WTC11 (cell line): ENCODE measurements at regions not wholly inside any gene's neighbourhood (a gene's known extent, or its start where the extent isn't known, plus 50 kb on each side); places are given as distances from the start of the nearest gene placed in this dataset.

Source experiments
- ATAC-seq: fragments of 200-7000 bp; cut with Tn5 transposase; 2 replicates; pipeline ENCODE4 v1.10.0; 2021; ENCODE audit warnings: mild to moderate bottlenecking, moderate library complexity
- CTCF ChIA-PET: fragments of 300-600 bp; sonication (Branson Sonifier 250); formaldehyde crosslinking; loops from one replicate; lab custom pipeline; 2021; ENCODE audit warnings: antibody characterized with exemption; lab: Charles Lee
- POLR2A ChIA-PET: fragments of 350-600 bp; sonication (Branson Sonifier 250); formaldehyde crosslinking; loops from one replicate; lab custom pipeline; 2021; ENCODE audit warnings: antibody characterized with exemption; lab: Charles Lee
- DNase-seq: peaks from one replicate; pipeline ENCODE4 v3.0.0; 2021; ENCODE audit warnings: low spot score
- H3K27ac Mint-ChIP-seq: 2 replicates; pipeline ENCODE4 v1.8.0; 2021; ENCODE audit warnings: mixed read lengths
- H3K27me3 Mint-ChIP-seq: 2 replicates; pipeline ENCODE4 v1.8.0; 2021; ENCODE audit warnings: low read depth, mild to moderate bottlenecking, moderate library complexity, mixed read lengths
- H3K36me3 Mint-ChIP-seq: 2 replicates; pipeline ENCODE4 v1.8.0; 2021; ENCODE audit warnings: mixed read lengths
- H3K4me1 Mint-ChIP-seq: 2 replicates; pipeline ENCODE4 v1.8.0; 2022; ENCODE audit warnings: mixed read lengths
- H3K4me3 Mint-ChIP-seq: 2 replicates; pipeline ENCODE4 v1.8.0; 2021; ENCODE audit warnings: mild to moderate bottlenecking, moderate library complexity, mixed read lengths
- H3K9me3 Mint-ChIP-seq: 2 replicates; pipeline ENCODE4 v1.8.0; 2021; ENCODE audit warnings: mixed read lengths
- ATF1 ChIP-seq: sonication (generic); formaldehyde crosslinking; IDR thresholded peaks from 2 replicates; pipeline ENCODE4 v1.8.1; 2023; ENCODE audit warnings: mild to moderate bottlenecking, moderate library complexity, missing genetic modification reagents
- ETV6 ChIP-seq: sonication (generic); formaldehyde crosslinking; IDR thresholded peaks from 2 replicates; pipeline ENCODE4 v1.8.1; 2022; ENCODE audit warnings: mild to moderate bottlenecking, missing genetic modification reagents
- GABPB1 ChIP-seq: sonication (generic); formaldehyde crosslinking; IDR thresholded peaks from 2 replicates; pipeline ENCODE4 v1.8.1; 2023; ENCODE audit warnings: mild to moderate bottlenecking, missing genetic modification reagents
- HMGA2 ChIP-seq: fragments of 250-450 bp; sonication (Bioruptor Pico); IDR thresholded peaks from 2 replicates; pipeline ENCODE4 v1.4.0; 2021; ENCODE audit warnings: mild to moderate bottlenecking, moderate library complexity
- KAT7 ChIP-seq: sonication (generic); formaldehyde crosslinking; IDR thresholded peaks from 2 replicates; pipeline ENCODE4 v1.8.1; 2023; ENCODE audit warnings: missing genetic modification reagents, mild to moderate bottlenecking, borderline replicate concordance
- MYBL2 ChIP-seq: sonication (generic); formaldehyde crosslinking; IDR thresholded peaks from 2 replicates; pipeline ENCODE4 v1.8.1; 2023; ENCODE audit warnings: mild to moderate bottlenecking, moderate library complexity, missing genetic modification reagents
- NFE2L1 ChIP-seq: sonication (generic); formaldehyde crosslinking; IDR thresholded peaks from 2 replicates; pipeline ENCODE4 v1.8.1; 2023; ENCODE audit warnings: missing genetic modification reagents
- NFYB ChIP-seq: sonication (generic); formaldehyde crosslinking; conservative IDR thresholded peaks from 2 replicates; pipeline ENCODE4 v1.8.0; 2022; ENCODE audit warnings: low read depth, missing genetic modification reagents
- NR1H2 ChIP-seq: sonication (generic); formaldehyde crosslinking; IDR thresholded peaks from 2 replicates; pipeline ENCODE4 v1.9.0; 2021; ENCODE audit warnings: mild to moderate bottlenecking, moderate library complexity, missing genetic modification reagents
- NR3C1 ChIP-seq: sonication (generic); formaldehyde crosslinking; conservative IDR thresholded peaks from 2 replicates; pipeline ENCODE4 v1.8.1; 2023; ENCODE audit warnings: low read depth, mild to moderate bottlenecking, missing genetic modification reagents
- RELA ChIP-seq: sonication (generic); formaldehyde crosslinking; IDR thresholded peaks from 2 replicates; pipeline ENCODE4 v1.8.1; 2022; ENCODE audit warnings: missing genetic modification reagents, mild to moderate bottlenecking, borderline replicate concordance
- SMAD3 ChIP-seq: sonication (generic); formaldehyde crosslinking; IDR thresholded peaks from 2 replicates; pipeline ENCODE4 v1.8.0; 2022; ENCODE audit warnings: missing genetic modification reagents, mild to moderate bottlenecking, borderline replicate concordance
- SOX15 ChIP-seq: fragments of 250-450 bp; sonication (Bioruptor Pico); IDR thresholded peaks from 2 replicates; pipeline ENCODE4 v1.9.0; 2021; ENCODE audit warnings: mild to moderate bottlenecking
- TEAD1 ChIP-seq: sonication (generic); formaldehyde crosslinking; IDR thresholded peaks from 2 replicates; pipeline ENCODE4 v1.8.0; 2022; ENCODE audit warnings: mild to moderate bottlenecking, missing genetic modification reagents
- ZNF396 ChIP-seq: fragments of 250-450 bp; sonication (Bioruptor Pico); IDR thresholded peaks from 2 replicates; pipeline ENCODE4 v1.8.0; 2021; ENCODE audit warnings: mild to moderate bottlenecking, moderate library complexity, borderline replicate concordance
- TF ChIP-seq, protein P1 (sequence below): sonication (generic); formaldehyde crosslinking; IDR thresholded peaks from 2 replicates; pipeline ENCODE4 v1.8.1; 2022; ENCODE audit warnings: missing genetic modification reagents, borderline replicate concordance
- TF ChIP-seq, protein P2 (sequence below): sonication (generic); formaldehyde crosslinking; IDR thresholded peaks from 2 replicates; pipeline ENCODE4 v1.8.1; 2023; ENCODE audit warnings: mild to moderate bottlenecking, missing genetic modification reagents, moderate library complexity
- TF ChIP-seq, protein P3 (sequence below): sonication (generic); formaldehyde crosslinking; IDR thresholded peaks from 2 replicates; pipeline ENCODE4 v1.8.1; 2022; ENCODE audit warnings: mild to moderate bottlenecking, moderate library complexity, missing genetic modification reagents
- TF ChIP-seq, protein P4 (sequence below): sonication (generic); formaldehyde crosslinking; IDR thresholded peaks from 2 replicates; pipeline ENCODE4 v1.8.1; 2022; ENCODE audit warnings: mild to moderate bottlenecking, missing genetic modification reagents, moderate library complexity, borderline replicate concordance
- TF ChIP-seq, protein P5 (sequence below): sonication (generic); formaldehyde crosslinking; IDR thresholded peaks from 2 replicates; pipeline ENCODE4 v1.8.1; 2023; ENCODE audit warnings: mild to moderate bottlenecking, moderate library complexity, missing genetic modification reagents
- TF ChIP-seq, protein P6 (sequence below): fragments of 250-450 bp; sonication (Bioruptor Pico); IDR thresholded peaks from 2 replicates; pipeline ENCODE4 v1.9.0; 2021; ENCODE audit warnings: mild to moderate bottlenecking

DNA sequence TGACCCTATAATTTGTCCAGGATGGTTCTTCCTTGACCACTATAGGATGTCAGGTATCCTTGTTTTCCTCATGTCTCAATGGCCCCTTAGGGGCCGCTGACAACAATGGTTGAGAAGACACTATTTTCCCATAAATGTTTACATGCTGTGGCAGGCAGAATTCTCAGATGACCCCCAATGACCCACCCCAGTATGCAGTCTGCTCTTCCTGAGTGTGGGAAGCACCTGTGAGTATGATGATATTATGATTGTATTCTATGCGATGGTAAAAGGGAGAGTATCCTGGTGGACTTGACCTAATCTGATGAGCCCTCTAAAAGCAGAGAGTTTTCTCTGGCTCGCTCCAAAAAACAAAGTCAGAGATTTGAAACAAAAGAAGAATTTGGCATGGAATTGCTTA lies 123.1 kb upstream of the DLX2 start:
- TF ChIP-seq ZNF396 (CRISPR knock-in tag) = no peak
- TF ChIP-seq, protein P1, sequence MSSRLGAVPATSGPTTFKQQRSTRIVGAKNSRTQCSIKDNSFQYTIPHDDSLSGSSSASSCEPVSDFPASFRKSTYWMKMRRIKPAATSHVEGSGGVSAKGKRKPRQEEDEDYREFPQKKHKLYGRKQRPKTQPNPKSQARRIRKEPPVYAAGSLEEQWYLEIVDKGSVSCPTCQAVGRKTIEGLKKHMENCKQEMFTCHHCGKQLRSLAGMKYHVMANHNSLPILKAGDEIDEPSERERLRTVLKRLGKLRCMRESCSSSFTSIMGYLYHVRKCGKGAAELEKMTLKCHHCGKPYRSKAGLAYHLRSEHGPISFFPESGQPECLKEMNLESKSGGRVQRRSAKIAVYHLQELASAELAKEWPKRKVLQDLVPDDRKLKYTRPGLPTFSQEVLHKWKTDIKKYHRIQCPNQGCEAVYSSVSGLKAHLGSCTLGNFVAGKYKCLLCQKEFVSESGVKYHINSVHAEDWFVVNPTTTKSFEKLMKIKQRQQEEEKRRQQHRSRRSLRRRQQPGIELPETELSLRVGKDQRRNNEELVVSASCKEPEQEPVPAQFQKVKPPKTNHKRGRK (CRISPR knock-in tag) = no peak

DNA sequence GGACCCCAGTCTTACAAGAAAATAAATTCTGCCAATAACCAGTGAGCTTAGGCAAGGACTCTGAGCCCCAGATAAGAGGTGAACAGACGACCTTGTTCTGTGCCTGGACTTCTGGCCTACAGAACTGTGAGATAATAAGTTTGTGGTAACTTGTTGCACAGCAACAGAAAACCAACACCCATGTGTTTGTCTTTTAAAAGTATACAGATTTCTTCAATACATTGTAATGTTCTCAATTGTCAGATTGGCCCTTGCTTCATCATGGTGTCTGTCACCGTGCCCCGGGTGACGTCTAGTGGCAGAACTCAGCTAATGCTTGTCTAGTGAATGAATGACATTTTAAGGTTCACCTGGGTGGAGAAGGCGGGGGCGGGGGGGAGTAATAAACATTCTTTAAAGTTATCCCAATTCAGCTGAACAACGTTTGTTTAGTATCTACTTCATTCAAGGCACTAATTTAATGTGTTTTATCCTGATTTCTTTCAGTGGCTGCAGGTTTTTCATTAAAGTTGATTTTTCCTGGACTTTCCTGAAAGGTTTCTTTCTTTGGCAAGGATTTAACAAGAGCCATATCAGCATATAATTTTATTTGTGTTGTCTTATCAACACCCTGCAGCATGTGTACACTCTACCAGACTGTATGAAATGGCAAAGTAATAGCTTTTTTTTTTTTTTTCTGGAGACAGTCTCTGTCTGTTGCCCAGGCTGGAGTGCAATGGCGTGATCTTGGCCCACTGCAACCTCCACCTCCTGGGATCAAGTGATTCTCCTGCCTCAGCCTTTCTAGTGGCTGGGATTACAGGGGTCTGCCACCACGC lies 123.8 kb upstream of the DLX2 start:
- ChIA-PET CTCF (interaction anchor here (1.2 kb wide), 1 partner anchor 387 kb away, joined by 3 read pairs; no protein-coding TSS in a partner anchor), POLR2A (no interaction called here)
- no peak for DNase-seq

More for the DNA sequence above, 123.1 kb upstream of the DLX2 start:
- DNase-seq (no peak), ATAC-seq (no peak)
- POLR2A ChIA-PET = no interaction called here
- no peaks in the 10 kb centered on the region for H3K9me3 Mint-ChIP-seq
- peaks cover 23% of the 10 kb centered on the region; the same call in 1 of the 2 replicates for H3K4me1 Mint-ChIP-seq
- no peaks in the 10 kb centered on the region for H3K36me3 Mint-ChIP-seq
- no peak overlapping the region for H3K27ac Mint-ChIP-seq
- no peak overlapping the region for H3K4me3 Mint-ChIP-seq
- CTCF ChIA-PET = interaction anchor here (1.2 kb wide), 1 partner anchor 388 kb away, joined by 3 read pairs; no protein-coding TSS in a partner anchor
- H3K27me3 Mint-ChIP-seq = peaks cover 3% of the 10 kb centered on the region; the same call in 1 of the 2 replicates

More for the DNA sequence above, 123.8 kb upstream of the DLX2 start:
- Mint-ChIP-seq H3K4me1 (peaks cover 28% of the 10 kb centered on the region), H3K27me3 (peaks cover 5% of the 10 kb centered on the region), H3K4me3 (no peak overlapping the region), H3K27ac (no peak overlapping the region), H3K9me3 (no peaks in the 10 kb centered on the region), H3K36me3 (no peaks in the 10 kb centered on the region)
- ATAC-seq = no peak
- TF ChIP-seq TEAD1 (no peak), MYBL2 (no peak), HMGA2 (CRISPR knock-in tag) (no peak), RELA (CRISPR knock-in tag) (no peak), SOX15 (CRISPR knock-in tag) (no peak), SMAD3 (no peak), NR3C1 (no peak), ATF1 (CRISPR knock-in tag) (no peak), KAT7 (CRISPR knock-in tag) (no peak), NFE2L1 (CRISPR knock-in tag) (no peak), NFYB (CRISPR knock-in tag) (no peak), GABPB1 (CRISPR knock-in tag) (no peak), NR1H2 (CRISPR knock-in tag) (no peak), ETV6 (CRISPR knock-in tag) (no peak)
- TF ChIP-seq, protein P2, sequence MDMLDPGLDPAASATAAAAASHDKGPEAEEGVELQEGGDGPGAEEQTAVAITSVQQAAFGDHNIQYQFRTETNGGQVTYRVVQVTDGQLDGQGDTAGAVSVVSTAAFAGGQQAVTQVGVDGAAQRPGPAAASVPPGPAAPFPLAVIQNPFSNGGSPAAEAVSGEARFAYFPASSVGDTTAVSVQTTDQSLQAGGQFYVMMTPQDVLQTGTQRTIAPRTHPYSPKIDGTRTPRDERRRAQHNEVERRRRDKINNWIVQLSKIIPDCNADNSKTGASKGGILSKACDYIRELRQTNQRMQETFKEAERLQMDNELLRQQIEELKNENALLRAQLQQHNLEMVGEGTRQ (CRISPR knock-in tag) = no peak
- TF ChIP-seq, protein P3, sequence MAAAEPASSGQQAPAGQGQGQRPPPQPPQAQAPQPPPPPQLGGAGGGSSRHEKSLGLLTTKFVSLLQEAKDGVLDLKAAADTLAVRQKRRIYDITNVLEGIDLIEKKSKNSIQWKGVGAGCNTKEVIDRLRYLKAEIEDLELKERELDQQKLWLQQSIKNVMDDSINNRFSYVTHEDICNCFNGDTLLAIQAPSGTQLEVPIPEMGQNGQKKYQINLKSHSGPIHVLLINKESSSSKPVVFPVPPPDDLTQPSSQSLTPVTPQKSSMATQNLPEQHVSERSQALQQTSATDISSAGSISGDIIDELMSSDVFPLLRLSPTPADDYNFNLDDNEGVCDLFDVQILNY = no peak
- TF ChIP-seq, protein P4, sequence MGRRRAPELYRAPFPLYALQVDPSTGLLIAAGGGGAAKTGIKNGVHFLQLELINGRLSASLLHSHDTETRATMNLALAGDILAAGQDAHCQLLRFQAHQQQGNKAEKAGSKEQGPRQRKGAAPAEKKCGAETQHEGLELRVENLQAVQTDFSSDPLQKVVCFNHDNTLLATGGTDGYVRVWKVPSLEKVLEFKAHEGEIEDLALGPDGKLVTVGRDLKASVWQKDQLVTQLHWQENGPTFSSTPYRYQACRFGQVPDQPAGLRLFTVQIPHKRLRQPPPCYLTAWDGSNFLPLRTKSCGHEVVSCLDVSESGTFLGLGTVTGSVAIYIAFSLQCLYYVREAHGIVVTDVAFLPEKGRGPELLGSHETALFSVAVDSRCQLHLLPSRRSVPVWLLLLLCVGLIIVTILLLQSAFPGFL = no peak
- TF ChIP-seq, protein P1 (CRISPR knock-in tag) = no peak
- TF ChIP-seq, protein P5, sequence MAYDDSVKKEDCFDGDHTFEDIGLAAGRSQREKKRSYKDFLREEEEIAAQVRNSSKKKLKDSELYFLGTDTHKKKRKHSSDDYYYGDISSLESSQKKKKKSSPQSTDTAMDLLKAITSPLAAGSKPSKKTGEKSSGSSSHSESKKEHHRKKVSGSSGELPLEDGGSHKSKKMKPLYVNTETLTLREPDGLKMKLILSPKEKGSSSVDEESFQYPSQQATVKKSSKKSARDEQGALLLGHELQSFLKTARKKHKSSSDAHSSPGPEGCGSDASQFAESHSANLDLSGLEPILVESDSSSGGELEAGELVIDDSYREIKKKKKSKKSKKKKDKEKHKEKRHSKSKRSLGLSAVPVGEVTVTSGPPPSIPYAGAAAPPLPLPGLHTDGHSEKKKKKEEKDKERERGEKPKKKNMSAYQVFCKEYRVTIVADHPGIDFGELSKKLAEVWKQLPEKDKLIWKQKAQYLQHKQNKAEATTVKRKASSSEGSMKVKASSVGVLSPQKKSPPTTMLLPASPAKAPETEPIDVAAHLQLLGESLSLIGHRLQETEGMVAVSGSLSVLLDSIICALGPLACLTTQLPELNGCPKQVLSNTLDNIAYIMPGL (CRISPR knock-in tag) = no peak
- TF ChIP-seq, protein P6, sequence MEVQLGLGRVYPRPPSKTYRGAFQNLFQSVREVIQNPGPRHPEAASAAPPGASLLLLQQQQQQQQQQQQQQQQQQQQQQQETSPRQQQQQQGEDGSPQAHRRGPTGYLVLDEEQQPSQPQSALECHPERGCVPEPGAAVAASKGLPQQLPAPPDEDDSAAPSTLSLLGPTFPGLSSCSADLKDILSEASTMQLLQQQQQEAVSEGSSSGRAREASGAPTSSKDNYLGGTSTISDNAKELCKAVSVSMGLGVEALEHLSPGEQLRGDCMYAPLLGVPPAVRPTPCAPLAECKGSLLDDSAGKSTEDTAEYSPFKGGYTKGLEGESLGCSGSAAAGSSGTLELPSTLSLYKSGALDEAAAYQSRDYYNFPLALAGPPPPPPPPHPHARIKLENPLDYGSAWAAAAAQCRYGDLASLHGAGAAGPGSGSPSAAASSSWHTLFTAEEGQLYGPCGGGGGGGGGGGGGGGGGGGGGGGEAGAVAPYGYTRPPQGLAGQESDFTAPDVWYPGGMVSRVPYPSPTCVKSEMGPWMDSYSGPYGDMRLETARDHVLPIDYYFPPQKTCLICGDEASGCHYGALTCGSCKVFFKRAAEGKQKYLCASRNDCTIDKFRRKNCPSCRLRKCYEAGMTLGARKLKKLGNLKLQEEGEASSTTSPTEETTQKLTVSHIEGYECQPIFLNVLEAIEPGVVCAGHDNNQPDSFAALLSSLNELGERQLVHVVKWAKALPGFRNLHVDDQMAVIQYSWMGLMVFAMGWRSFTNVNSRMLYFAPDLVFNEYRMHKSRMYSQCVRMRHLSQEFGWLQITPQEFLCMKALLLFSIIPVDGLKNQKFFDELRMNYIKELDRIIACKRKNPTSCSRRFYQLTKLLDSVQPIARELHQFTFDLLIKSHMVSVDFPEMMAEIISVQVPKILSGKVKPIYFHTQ = no peak
